ENCODE measurements at regions not wholly inside any gene's neighbourhood (a gene's known extent, or its start where the extent isn't known, plus 50 kb on each side); places are given as distances from the start of the nearest gene placed in this dataset.
A peak's percentile ranks its signal among the peaks of the same experiment; 100 is the strongest.

- Histone ChIP-seq H3K9me2 (replicated peaks; ENCODE audit: insufficient read depth) (no peaks in the 10 kb centered on the region), H3K4me2 (no peak overlapping the region), H4K20me1 (ENCODE audit: insufficient read depth, poor library complexity, severe bottlenecking) (no peaks in the 10 kb centered on the region), H3K9me3 (ENCODE audit: low read depth) (no peaks in the 10 kb centered on the region), H3K36me3 (replicated peaks; ENCODE audit: insufficient read depth, low read depth) (no peaks in the 10 kb centered on the region), H3K4me1 (ENCODE audit: insufficient read depth) (peaks cover 37% of the 10 kb centered on the region), H2AFZ (no peak overlapping the region), H3K27me3 (no peaks in the 10 kb centered on the region), H3K79me2 (no peaks in the 10 kb centered on the region), H3K4me3 (no peak overlapping the region), H3K27ac (peak overlapping the region; percentile 40)
- 93% methylated on average over 5 of the region's 5 CpGs for WGBS (ENCODE audit: low lambda C conversion rate, missing lambda C conversion rate)
- TF ChIP-seq CTCF (IDR thresholded peaks at IDR 0.05; ENCODE audit: poor library complexity) (no peak), EZH2 (IDR thresholded peaks at IDR 0.05; ENCODE audit: borderline replicate concordance) (no peak)
- DNase-seq (ENCODE audit: low spot score), result no peak
Observed at GRCh38 chr6:6722195-6722594, 133.7 kb downstream of the LY86 start.

GRCh38 chr6:6723361-6723760 lies 134.8 kb downstream of the LY86 start:
- Histone ChIP-seq H3K4me2 (peak overlapping the region; percentile 81), H3K9me3 (ENCODE audit: low read depth) (no peaks in the 10 kb centered on the region), H3K4me1 (ENCODE audit: insufficient read depth) (peaks cover 37% of the 10 kb centered on the region), H4K20me1 (ENCODE audit: insufficient read depth, poor library complexity, severe bottlenecking) (no peaks in the 10 kb centered on the region), H3K79me2 (no peaks in the 10 kb centered on the region), H3K9me2 (replicated peaks; ENCODE audit: insufficient read depth) (no peaks in the 10 kb centered on the region), H3K27ac (peak overlapping the region; percentile 91), H3K27me3 (no peaks in the 10 kb centered on the region), H2AFZ (peak overlapping the region; percentile 27), H3K4me3 (no peak overlapping the region), H3K36me3 (replicated peaks; ENCODE audit: insufficient read depth, low read depth) (no peaks in the 10 kb centered on the region)
- no peak for DNase-seq (ENCODE audit: low spot score)
- 75% methylated on average over 1 of the region's 1 CpG for WGBS (ENCODE audit: low lambda C conversion rate, missing lambda C conversion rate)
- TF ChIP-seq CTCF (IDR thresholded peaks at IDR 0.05; ENCODE audit: poor library complexity) (no peak), EZH2 (IDR thresholded peaks at IDR 0.05; ENCODE audit: borderline replicate concordance) (no peak), EZH2phosphoT487 (IDR thresholded peaks at IDR 0.05; ENCODE audit: low read depth, severe bottlenecking, unreplicated experiment) (no peak)

GRCh38 chr6:6723921-6724538 lies 135.5 kb downstream of the LY86 start:
- Histone ChIP-seq H3K4me2 (peak overlapping the region; percentile 81), H3K79me2 (no peaks in the 10 kb centered on the region), H3K9me2 (replicated peaks; ENCODE audit: insufficient read depth) (no peaks in the 10 kb centered on the region), H2AFZ (peak overlapping the region; percentile 27), H3K4me3 (no peak overlapping the region), H3K4me1 (ENCODE audit: insufficient read depth) (peaks cover 37% of the 10 kb centered on the region), H3K36me3 (replicated peaks; ENCODE audit: insufficient read depth, low read depth) (no peaks in the 10 kb centered on the region), H4K20me1 (ENCODE audit: insufficient read depth, poor library complexity, severe bottlenecking) (no peaks in the 10 kb centered on the region), H3K27me3 (no peaks in the 10 kb centered on the region), H3K27ac (peak overlapping the region; percentile 91), H3K9me3 (ENCODE audit: low read depth) (no peaks in the 10 kb centered on the region)
- no peak for TF ChIP-seq EZH2 (IDR thresholded peaks at IDR 0.05; ENCODE audit: borderline replicate concordance)
- WGBS (ENCODE audit: low lambda C conversion rate, missing lambda C conversion rate), result 32% methylated on average over 16 of the region's 16 CpGs
- DNase-seq (ENCODE audit: low spot score), result peak; percentile 76

- Histone ChIP-seq H3K79me2 (no peaks in the 10 kb centered on the region), H3K27me3 (no peaks in the 10 kb centered on the region), H3K36me3 (replicated peaks; ENCODE audit: insufficient read depth, low read depth) (no peaks in the 10 kb centered on the region), H3K4me1 (ENCODE audit: insufficient read depth) (peaks cover 37% of the 10 kb centered on the region), H4K20me1 (ENCODE audit: insufficient read depth, poor library complexity, severe bottlenecking) (no peaks in the 10 kb centered on the region), H3K4me2 (peak overlapping the region; percentile 81), H3K4me3 (no peak overlapping the region), H3K9me2 (replicated peaks; ENCODE audit: insufficient read depth) (no peaks in the 10 kb centered on the region), H2AFZ (peak overlapping the region; percentile 27), H3K9me3 (ENCODE audit: low read depth) (no peaks in the 10 kb centered on the region), H3K27ac (peak overlapping the region; percentile 91)
- whole genome bisulfite sequencing (ENCODE audit: low lambda C conversion rate, missing lambda C conversion rate), result 26% methylated on average over 40 of the region's 40 CpGs
- peak; percentile 90 for TF ChIP-seq CTCF (IDR thresholded peaks at IDR 0.05; ENCODE audit: poor library complexity)
- no peak for TF ChIP-seq EZH2phosphoT487 (IDR thresholded peaks at IDR 0.05; ENCODE audit: low read depth, severe bottlenecking, unreplicated experiment)
- no peak for TF ChIP-seq EZH2 (IDR thresholded peaks at IDR 0.05; ENCODE audit: borderline replicate concordance)
- peak; percentile 84 for DNase-seq (ENCODE audit: low spot score)
Observed at GRCh38 chr6:6724539-6725467, 136.3 kb downstream of the LY86 start.
